Natural killer cell (primary cell): ENCODE measurements at regions not wholly inside any gene's neighbourhood (a gene's known extent, or its start where the extent isn't known, plus 50 kb on each side); places are given as distances from the start of the nearest gene placed in this dataset.

Experiments used
- ATAC-seq, 3 donors: fragments of 150-1000 bp in 2 of 3; fragments of 200-7000 bp in 1 of 3; cut with Tn5 transposase; 1 replicate in 1 of 3; 2 replicates in 2 of 3; pipeline ENCODE4 v1.10.0; 2021; ENCODE audit warnings: mild to moderate bottlenecking in 2 of 3, moderate library complexity in 2 of 3
- DNase-seq, 2 donors: peaks; one replicate each; pipeline versions ENCODE4 v3.0.0 to v3.0.0-alpha.2; 2013 to 2021; ENCODE audit warnings: mixed read lengths in 1 of 2
- H3K27ac ChIP-seq: one replicate; pipeline ENCODE4 v1.5.1; 2013; ENCODE audit warnings: mild to moderate bottlenecking, low read length
- H3K27me3 ChIP-seq: one replicate; pipeline ENCODE4 v1.6.1; 2013; ENCODE audit warnings: low read length; ENCODE audit not compliant: control insufficient read depth, insufficient read depth
- H3K36me3 ChIP-seq: one replicate; pipeline ENCODE4 v1.6.1; 2013; ENCODE audit warnings: low read length; ENCODE audit not compliant: control insufficient read depth, insufficient read depth
- H3K4me1 ChIP-seq: one replicate; pipeline ENCODE4 v1.6.1; 2013; ENCODE audit warnings: low read length; ENCODE audit not compliant: control insufficient read depth, insufficient read depth
- H3K4me3 ChIP-seq: one replicate; pipeline ENCODE4 v1.5.1; 2013; ENCODE audit warnings: low read length
- H3K9me3 ChIP-seq: one replicate; pipeline ENCODE4 v1.6.1; 2013; ENCODE audit warnings: low read length; ENCODE audit not compliant: control insufficient read depth, insufficient read depth
- H3K27ac Mint-ChIP-seq, 2 donors: one replicate each; pipeline ENCODE4 v1.8.0; 2022; ENCODE audit warnings: mild to moderate bottlenecking in 2 of 2, mixed read lengths in 2 of 2, moderate library complexity in 1 of 2
- H3K27me3 Mint-ChIP-seq, 2 donors: one replicate each; pipeline ENCODE4 v1.8.0; 2022; ENCODE audit warnings: low read depth in 2 of 2, mixed read lengths in 2 of 2
- H3K36me3 Mint-ChIP-seq: one replicate; pipeline ENCODE4 v1.8.0; 2022; ENCODE audit warnings: mixed read lengths
- H3K4me1 Mint-ChIP-seq, 2 donors: one replicate each; pipeline ENCODE4 v1.8.0; 2022; ENCODE audit warnings: mixed read lengths in 2 of 2
- H3K4me3 Mint-ChIP-seq: one replicate; pipeline ENCODE4 v1.8.0; 2022; ENCODE audit warnings: mild to moderate bottlenecking, moderate library complexity, mixed read lengths
- H3K9me3 Mint-ChIP-seq, 2 donors: one replicate each; pipeline ENCODE4 v1.8.0; 2022; ENCODE audit warnings: mixed read lengths in 2 of 2
- CTCF ChIP-seq: fragments of 200-600 bp; IDR thresholded peaks from one replicate; pipeline ENCODE4 v1.8.0; 2022; ENCODE audit warnings: antibody characterized with exemption
- WGBS: methylation state at CpG from one replicate; pipeline ENCODE4 v1.1.7; 2013; ENCODE audit warnings: missing lambda C conversion rate; ENCODE audit not compliant: insufficient coverage; 5-methylcytosine and 5-hydroxymethylcytosine counted together
- intact Hi-C: fragments of 100-400 bp; cut with micrococcal nuclease; formaldehyde crosslinking; loops from one replicate; pipeline ENCODE4 v1.14.2; 2022

- ATAC-seq (no peak), DNase-seq (no peak)
- Mint-ChIP-seq H3K9me3 (peaks cover 0 to 2% of the 10 kb centered on the region in 2 donors), H3K4me1 (no peaks in the 10 kb centered on the region), H3K27ac (no peak overlapping the region), H3K27me3 (peaks cover 3 to 52% of the 10 kb centered on the region in 2 donors), H3K36me3 (no peaks in the 10 kb centered on the region), H3K4me3 (no peak overlapping the region)
- no peak overlapping the region for H3K27ac ChIP-seq
- intact Hi-C loops, result no loop called here
- H3K36me3 ChIP-seq, result no peaks in the 10 kb centered on the region
- TF ChIP-seq CTCF, result no peak
- H3K4me3 ChIP-seq, result no peak overlapping the region
- no peaks in the 10 kb centered on the region for H3K4me1 ChIP-seq
- no peaks in the 10 kb centered on the region for H3K9me3 ChIP-seq
- H3K27me3 ChIP-seq, result no peaks in the 10 kb centered on the region
- WGBS, result no CpG with 5 or more reads among the region's 2 CpGs
Measured at GRCh38 chrX:13223868-13224567, 95.8 kb downstream of the ATXN3L start.

- Mint-ChIP-seq H3K36me3 (no peaks in the 10 kb centered on the region), H3K4me3 (no peak overlapping the region), H3K27ac (no peak overlapping the region), H3K4me1 (no peaks in the 10 kb centered on the region), H3K27me3 (peaks cover 3 to 52% of the 10 kb centered on the region in 2 donors), H3K9me3 (no peaks in the 10 kb centered on the region)
- Histone ChIP-seq H3K9me3 (no peaks in the 10 kb centered on the region), H3K4me1 (no peaks in the 10 kb centered on the region), H3K36me3 (no peaks in the 10 kb centered on the region), H3K27ac (no peak overlapping the region), H3K27me3 (no peaks in the 10 kb centered on the region), H3K4me3 (no peak overlapping the region)
- WGBS, result 72% methylated on average over 4 of the region's 4 CpGs
- intact Hi-C loops, result no loop called here
- no peak for ATAC-seq
- no peak for DNase-seq
- TF ChIP-seq CTCF, result no peak
Measured at GRCh38 chrX:13220916-13221315, 98.9 kb downstream of the ATXN3L start.

- Histone ChIP-seq H3K4me3 (no peak overlapping the region), H3K36me3 (no peaks in the 10 kb centered on the region), H3K27me3 (no peaks in the 10 kb centered on the region), H3K9me3 (no peaks in the 10 kb centered on the region), H3K4me1 (no peaks in the 10 kb centered on the region), H3K27ac (no peak overlapping the region)
- ATAC-seq (no peak), DNase-seq (no peak)
- Mint-ChIP-seq H3K9me3 (no peaks in the 10 kb centered on the region), H3K27me3 (peaks cover 3 to 51% of the 10 kb centered on the region in 2 donors), H3K4me3 (no peak overlapping the region), H3K36me3 (no peaks in the 10 kb centered on the region), H3K4me1 (no peaks in the 10 kb centered on the region), H3K27ac (no peak overlapping the region)
- intact Hi-C loops, result no loop called here
- TF ChIP-seq CTCF, result no peak
- WGBS, result no CpG with 5 or more reads among the region's 2 CpGs
Measured at GRCh38 chrX:13219991-13220764, 99.7 kb downstream of the ATXN3L start.
